ENCODE measurements at regions not wholly inside any gene's neighbourhood (a gene's known extent, or its start where the extent isn't known, plus 50 kb on each side); places are given as distances from the start of the nearest gene placed in this dataset.

DNA sequence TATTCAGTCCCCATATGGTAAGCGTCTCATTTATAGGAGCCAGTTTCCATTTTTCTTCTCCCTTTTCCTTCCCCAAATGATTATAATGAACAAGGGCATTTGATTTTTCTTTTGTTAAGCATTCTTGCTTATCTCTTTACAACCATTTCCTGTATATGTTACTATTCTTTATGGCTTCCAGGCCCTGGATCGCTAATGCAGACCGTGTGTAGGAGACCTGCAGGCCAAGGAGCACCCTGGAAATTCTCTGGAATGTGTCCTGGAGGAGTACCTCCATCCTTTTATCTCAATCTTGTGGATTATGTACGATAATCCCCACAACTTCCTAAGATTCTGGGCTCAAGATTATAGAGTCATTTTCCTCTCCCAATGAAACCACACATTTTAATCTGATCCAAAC is 439.6 kb upstream of the MMADHC start:
- no peaks in the 10 kb centered on the region for H3K79me2 ChIP-seq (ENCODE audit: insufficient read depth)
- no peak for DNase-seq
- no peaks in the 10 kb centered on the region for H3K9me3 ChIP-seq (ENCODE audit: low read depth)
- peaks cover 9% of the 10 kb centered on the region; the same call in 1 of the 2 replicates for H3K9me2 ChIP-seq (ENCODE audit: insufficient read depth)
- H3K27me3 ChIP-seq (replicated peaks; ENCODE audit: insufficient read depth), result no peaks in the 10 kb centered on the region
- 66 to 71% methylated on average over 4 of the region's 4 CpGs for WGBS, 2 experiments (ENCODE audit: low coverage in 1 of 2, low lambda C conversion rate in 2 of 2, missing lambda C conversion rate in 2 of 2)
- no peak overlapping the region for H2AFZ ChIP-seq
- TF ChIP-seq EZH2phosphoT487 (IDR thresholded peaks at IDR 0.05; ENCODE audit: insufficient read depth, low read depth) (no peak), EZH2 (IDR thresholded peaks at IDR 0.05; ENCODE audit: insufficient read depth, poor library complexity, severe bottlenecking) (no peak)
- H3K4me1 ChIP-seq (ENCODE audit: insufficient read depth), result no peaks in the 10 kb centered on the region
- H3K27ac ChIP-seq, result no peak overlapping the region
- H4K20me1 ChIP-seq (ENCODE audit: insufficient read depth), result no peaks in the 10 kb centered on the region
- no peaks in the 10 kb centered on the region for H3K36me3 ChIP-seq (ENCODE audit: low read depth)
- H3K4me3 ChIP-seq, result no peak overlapping the region
- no peaks in the 10 kb centered on the region for H3F3A ChIP-seq (ENCODE audit: insufficient read depth)
- H3K9ac ChIP-seq, result no peak overlapping the region
- in situ Hi-C loops (cut with MboI), result no loop called here
- H3K4me2 ChIP-seq (ENCODE audit: unreplicated experiment), result no peak overlapping the region

DNA sequence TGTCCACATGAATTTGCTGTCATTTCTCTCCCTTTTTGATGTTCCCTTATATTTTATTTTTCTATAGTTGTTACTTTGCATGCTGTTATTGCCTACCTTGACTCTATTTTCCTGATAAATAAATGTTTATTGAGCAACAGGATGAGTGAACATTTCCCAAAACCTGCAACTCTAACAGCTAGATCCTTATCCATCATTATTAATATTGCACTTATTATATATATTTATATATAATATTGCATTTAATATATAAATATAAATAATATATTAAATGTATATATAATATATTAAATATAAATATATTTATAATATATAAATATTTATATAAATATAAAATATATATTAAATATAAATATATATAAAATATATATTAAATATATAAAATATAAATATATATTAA is 436.1 kb upstream of the MMADHC start:
- no peaks in the 10 kb centered on the region for H3K4me1 ChIP-seq (ENCODE audit: insufficient read depth)
- no peak overlapping the region for H2AFZ ChIP-seq
- no peaks in the 10 kb centered on the region for H3F3A ChIP-seq (ENCODE audit: insufficient read depth)
- TF ChIP-seq EZH2phosphoT487 (IDR thresholded peaks at IDR 0.05; ENCODE audit: insufficient read depth, low read depth) (no peak), EZH2 (IDR thresholded peaks at IDR 0.05; ENCODE audit: insufficient read depth, poor library complexity, severe bottlenecking) (no peak)
- peaks cover 9% of the 10 kb centered on the region; the same call in 1 of the 2 replicates for H3K9me2 ChIP-seq (ENCODE audit: insufficient read depth)
- no peak overlapping the region for H3K27ac ChIP-seq
- no peak overlapping the region for H3K9ac ChIP-seq
- H3K9me3 ChIP-seq (ENCODE audit: low read depth), result no peaks in the 10 kb centered on the region
- H3K27me3 ChIP-seq (replicated peaks; ENCODE audit: insufficient read depth), result no peaks in the 10 kb centered on the region
- H3K79me2 ChIP-seq (ENCODE audit: insufficient read depth), result no peaks in the 10 kb centered on the region
- no peak for DNase-seq
- no peak overlapping the region for H3K4me2 ChIP-seq (ENCODE audit: unreplicated experiment)
- in situ Hi-C loops (cut with MboI), result no loop called here
- H3K36me3 ChIP-seq (ENCODE audit: low read depth), result no peaks in the 10 kb centered on the region
- no peaks in the 10 kb centered on the region for H4K20me1 ChIP-seq (ENCODE audit: insufficient read depth)
- H3K4me3 ChIP-seq, result no peak overlapping the region

DNA sequence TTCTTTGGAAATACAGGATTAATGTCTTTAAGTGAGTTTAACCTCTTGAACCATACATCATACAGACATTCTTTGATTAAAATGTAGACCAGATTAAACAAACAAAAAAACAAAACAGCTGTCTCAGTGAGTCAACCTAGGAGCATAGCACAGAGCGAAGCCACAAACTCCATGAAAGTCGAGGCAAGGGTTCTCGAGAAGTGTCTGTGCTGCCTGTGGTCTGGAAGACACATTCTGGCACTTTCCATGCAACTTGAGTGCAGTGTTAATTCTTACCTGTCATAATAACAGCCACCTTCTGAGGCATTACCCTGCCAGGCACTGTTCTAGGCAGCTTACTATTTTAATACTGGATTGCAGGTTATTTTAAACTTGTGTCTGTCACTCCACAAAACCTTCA is 435.5 kb upstream of the MMADHC start:
- WGBS, 2 experiments (ENCODE audit: low coverage in 1 of 2, low lambda C conversion rate in 2 of 2, missing lambda C conversion rate in 2 of 2), result 90% methylated on average over 3 of the region's 3 CpGs
- no peaks in the 10 kb centered on the region for H3K4me1 ChIP-seq (ENCODE audit: insufficient read depth)
- in situ Hi-C loops (cut with MboI), result no loop called here
- no peaks in the 10 kb centered on the region for H3K9me3 ChIP-seq (ENCODE audit: low read depth)
- TF ChIP-seq EZH2phosphoT487 (IDR thresholded peaks at IDR 0.05; ENCODE audit: insufficient read depth, low read depth), result no peak
- no peak for TF ChIP-seq EZH2 (IDR thresholded peaks at IDR 0.05; ENCODE audit: insufficient read depth, poor library complexity, severe bottlenecking)
- peaks cover 9% of the 10 kb centered on the region; the same call in 1 of the 2 replicates for H3K9me2 ChIP-seq (ENCODE audit: insufficient read depth)
- no peaks in the 10 kb centered on the region for H4K20me1 ChIP-seq (ENCODE audit: insufficient read depth)
- H2AFZ ChIP-seq, result no peak overlapping the region
- H3K4me3 ChIP-seq, result no peak overlapping the region
- H3F3A ChIP-seq (ENCODE audit: insufficient read depth), result no peaks in the 10 kb centered on the region
- H3K4me2 ChIP-seq (ENCODE audit: unreplicated experiment), result no peak overlapping the region
- H3K9ac ChIP-seq, result no peak overlapping the region
- H3K27me3 ChIP-seq (replicated peaks; ENCODE audit: insufficient read depth), result no peaks in the 10 kb centered on the region
- DNase-seq, result no peak
- H3K27ac ChIP-seq, result no peak overlapping the region
- no peaks in the 10 kb centered on the region for H3K36me3 ChIP-seq (ENCODE audit: low read depth)
- H3K79me2 ChIP-seq (ENCODE audit: insufficient read depth), result no peaks in the 10 kb centered on the region

DNA sequence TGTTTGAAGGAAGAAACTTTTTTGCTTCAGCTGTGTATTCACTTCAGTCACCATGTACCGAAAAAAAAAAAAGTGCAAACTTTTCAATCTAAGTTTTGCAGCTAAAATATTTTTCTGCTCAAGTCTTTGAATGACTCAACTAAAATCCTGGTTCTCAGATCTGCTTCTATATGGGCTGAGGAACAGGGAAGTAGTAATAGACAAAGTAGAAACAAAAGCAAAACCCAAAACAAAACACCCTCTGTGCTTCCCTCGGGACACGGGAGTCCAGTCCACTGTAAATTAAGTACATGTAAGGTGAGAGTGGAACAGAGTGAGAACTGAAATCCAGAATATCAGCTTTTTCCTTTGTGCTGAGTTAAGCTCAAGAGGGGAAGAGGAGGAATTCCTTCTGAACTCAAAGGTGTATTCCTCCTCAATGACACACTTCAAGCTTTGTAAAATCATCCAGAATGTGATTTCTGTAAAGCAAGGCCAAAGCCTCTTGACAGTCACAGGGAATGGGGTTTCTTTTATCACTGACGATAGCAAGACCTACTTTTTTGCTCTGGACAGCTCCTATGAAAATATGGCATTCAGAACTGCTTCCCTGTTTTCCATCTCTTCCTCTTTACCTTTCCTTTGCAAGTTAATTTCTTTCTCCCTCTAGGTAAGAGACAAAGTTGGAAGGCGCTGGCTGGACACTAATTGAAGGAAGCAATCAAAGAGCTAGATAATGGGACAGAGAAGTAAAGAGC is 433.5 kb upstream of the MMADHC start:
- Histone ChIP-seq H3F3A (ENCODE audit: insufficient read depth) (no peaks in the 10 kb centered on the region), H4K20me1 (ENCODE audit: insufficient read depth) (no peaks in the 10 kb centered on the region), H3K9me2 (ENCODE audit: insufficient read depth) (peaks cover 4% of the 10 kb centered on the region; the same call in 1 of the 2 replicates), H3K36me3 (ENCODE audit: low read depth) (no peaks in the 10 kb centered on the region), H3K9me3 (ENCODE audit: low read depth) (no peaks in the 10 kb centered on the region), H2AFZ (no peak overlapping the region), H3K27me3 (replicated peaks; ENCODE audit: insufficient read depth) (no peaks in the 10 kb centered on the region), H3K9ac (no peak overlapping the region), H3K4me1 (ENCODE audit: insufficient read depth) (no peaks in the 10 kb centered on the region), H3K4me2 (ENCODE audit: unreplicated experiment) (no peak overlapping the region), H3K4me3 (no peak overlapping the region), H3K79me2 (ENCODE audit: insufficient read depth) (no peaks in the 10 kb centered on the region), H3K27ac (no peak overlapping the region)
- no peak for DNase-seq
- in situ Hi-C loops (cut with MboI), result no loop called here
- TF ChIP-seq EZH2phosphoT487 (IDR thresholded peaks at IDR 0.05; ENCODE audit: insufficient read depth, low read depth) (no peak), EZH2 (IDR thresholded peaks at IDR 0.05; ENCODE audit: insufficient read depth, poor library complexity, severe bottlenecking) (no peak)
- WGBS, 2 experiments (ENCODE audit: low coverage in 1 of 2, low lambda C conversion rate in 2 of 2, missing lambda C conversion rate in 2 of 2), result 95 to 98% methylated on average over 5 of the region's 5 CpGs
